Keratinocyte (primary cell): ENCODE measurements at regions not wholly inside any gene's neighbourhood (a gene's known extent, or its start where the extent isn't known, plus 50 kb on each side); places are given as distances from the start of the nearest gene placed in this dataset.
"Not testable (repeated sequence)": the region's sequence is repeated elsewhere in the genome, so short reads cannot be mapped to it uniquely, and the experiment has no call there.

Experiments
- DNase-seq: peaks from one replicate; pipeline ENCODE4 v3.0.0-alpha.2; 2011; ENCODE audit warnings: low read depth, missing footprints, low spot score
- FAIRE-seq: peaks from 2 replicates; lab custom pipeline; 2011; peaks lifted over from hg19 to GRCh38; lab: Jason Lieb, UNC
- H2AFZ ChIP-seq: 2 replicates; pipeline ENCODE4 v1.6.0; 2012; ENCODE audit warnings: low read length, control low read depth, inconsistent platforms; ENCODE audit not compliant: control insufficient read depth
- H3K27ac ChIP-seq: 2 replicates; pipeline ENCODE4 v1.5.1; 2011; ENCODE audit warnings: low read length; ENCODE audit not compliant: control insufficient read depth, insufficient read depth
- H3K27me3 ChIP-seq: 3 replicates; pipeline ENCODE4 v1.6.0; 2011; ENCODE audit warnings: low read length; ENCODE audit not compliant: control insufficient read depth, insufficient read depth; ENCODE audit errors: extremely low read depth
- H3K36me3 ChIP-seq, 2 experiments: 2 replicates in 1 of 2; 3 replicates in 1 of 2; pipeline ENCODE4 v1.5.1; 2011; ENCODE audit warnings: low read length in 2 of 2, mild to moderate bottlenecking in 1 of 2; ENCODE audit not compliant: control insufficient read depth in 2 of 2, insufficient read depth in 2 of 2; ENCODE audit errors: extremely low read depth in 1 of 2
- H3K4me1 ChIP-seq: 3 replicates; pipeline ENCODE4 v1.5.1; 2011; ENCODE audit warnings: low read length; ENCODE audit not compliant: control insufficient read depth, insufficient read depth; ENCODE audit errors: extremely low read depth
- H3K4me2 ChIP-seq: 3 replicates; pipeline ENCODE4 v1.6.0; 2011; ENCODE audit warnings: low read depth, low read length; ENCODE audit not compliant: control insufficient read depth, insufficient read depth; ENCODE audit errors: extremely low read depth
- H3K4me3 ChIP-seq, 3 experiments: fragments of 200-600 bp in 1 of 3; sonication (generic) in 1 of 3; 2 replicates in 2 of 3; 3 replicates in 1 of 3; pipeline ENCODE4 v1.5.1; 2011 to 2016; ENCODE audit warnings: low read length in 3 of 3, mild to moderate bottlenecking in 3 of 3, control low read depth in 2 of 3, inconsistent platforms in 1 of 3, low read depth in 1 of 3, mixed read lengths in 1 of 3, mixed run types in 1 of 3, moderate library complexity in 1 of 3; ENCODE audit not compliant: control insufficient read depth in 2 of 3, insufficient read depth in 2 of 3; ENCODE audit errors: extremely low read depth in 1 of 3
- H3K79me2 ChIP-seq: 2 replicates; pipeline ENCODE4 v1.6.0; 2012; ENCODE audit warnings: low read length; ENCODE audit not compliant: control insufficient read depth, insufficient read depth
- H3K9ac ChIP-seq: 3 replicates; pipeline ENCODE4 v1.6.0; 2011; ENCODE audit warnings: low read length; ENCODE audit not compliant: control insufficient read depth, insufficient read depth; ENCODE audit errors: extremely low read depth
- H3K9me1 ChIP-seq: 3 replicates; pipeline ENCODE4 v1.6.0; 2011; ENCODE audit warnings: low read length; ENCODE audit not compliant: control insufficient read depth, insufficient read depth; ENCODE audit errors: extremely low read depth
- H3K9me3 ChIP-seq: 2 replicates; pipeline ENCODE4 v1.5.1; 2012; ENCODE audit warnings: low read depth, low read length; ENCODE audit not compliant: control insufficient read depth
- H4K20me1 ChIP-seq: 3 replicates; pipeline ENCODE4 v1.6.0; 2011; ENCODE audit warnings: low read length; ENCODE audit not compliant: control insufficient read depth, insufficient read depth; ENCODE audit errors: extremely low read depth
- CTCF ChIP-seq, 3 experiments: IDR thresholded peaks in 1 of 3; conservative IDR thresholded peaks in 1 of 3; optimal IDR thresholded peaks in 1 of 3; 2 replicates in 2 of 3; 3 replicates in 1 of 3; pipeline versions ENCODE3 to v1.5.1; 2011; ENCODE audit warnings: low read length in 3 of 3, mild to moderate bottlenecking in 3 of 3, moderate library complexity in 2 of 3, control low read depth in 1 of 3, inconsistent platforms in 1 of 3; ENCODE audit not compliant: insufficient read depth in 2 of 3; ENCODE audit errors: extremely low read depth in 1 of 3
- EZH2 ChIP-seq: IDR thresholded peaks from one replicate; pipeline ENCODE4 v1.6.1; 2012; ENCODE audit warnings: inconsistent platforms, mild to moderate bottlenecking, low read length, moderate library complexity
- dilution Hi-C: fragments of 300-500 bp; cut with MboI; formaldehyde crosslinking; loops from one replicate; pipeline ENCODE4 v1.7.0; 2020; ENCODE audit warnings: low sequenced_read_pairs; ENCODE audit not compliant: extremely low pct_ligation_motif_present

- TF ChIP-seq EZH2 (no peak), CTCF (optimal IDR thresholded peaks at IDR 0.05 in 1 of 3, IDR thresholded peaks at IDR 0.05 in 1 of 3, conservative IDR thresholded peaks at IDR 0.05 in 1 of 3; ENCODE audit: extremely low read depth in 1 of 3, insufficient read depth in 2 of 3, low read length in 3 of 3) (no peak)
Measured at GRCh38 chr2:185284696-185285095, 453.9 kb upstream of the FSIP2 start.

GRCh38 chr2:185290012-185290411 is 448.6 kb upstream of the FSIP2 start:
- dilution Hi-C loops, H3K79me2 ChIP-seq, H3K36me3 ChIP-seq, H3K9ac ChIP-seq, DNase-seq, H2AFZ ChIP-seq, H3K27me3 ChIP-seq, H3K4me1 ChIP-seq, H3K9me1 ChIP-seq, H3K4me2 ChIP-seq, H3K4me3 ChIP-seq, H3K27ac ChIP-seq, FAIRE-seq, H4K20me1 ChIP-seq, H3K9me3 ChIP-seq: not testable (repeated sequence)

More at GRCh38 chr2:185284696-185285095, 453.9 kb upstream of the FSIP2 start:
- dilution Hi-C loops: no loop called here
- Histone ChIP-seq H3K9ac (no peak overlapping the region), H4K20me1 (no peaks in the 10 kb centered on the region), H3K4me2 (no peak overlapping the region), H3K36me3 (no peaks in the 10 kb centered on the region), H3K4me3 (no peak overlapping the region), H3K79me2 (no peaks in the 10 kb centered on the region), H3K4me1 (no peaks in the 10 kb centered on the region), H3K27ac (no peak overlapping the region), H3K9me1 (no peaks in the 10 kb centered on the region), H2AFZ (no peak overlapping the region), H3K27me3 (no peaks in the 10 kb centered on the region), H3K9me3 (no peaks in the 10 kb centered on the region)
- DNase-seq (no peak), FAIRE-seq (no peak)

- FAIRE-seq: no peak
- no peak overlapping the region for H3K4me2 ChIP-seq
Measured at GRCh38 chr2:185291035-185291647, 447.5 kb upstream of the FSIP2 start.

More at GRCh38 chr2:185291035-185291647, 447.5 kb upstream of the FSIP2 start:
- Histone ChIP-seq H2AFZ (no peak overlapping the region), H3K4me3 (no peak overlapping the region), H3K9me3 (no peaks in the 10 kb centered on the region), H3K9ac (no peak overlapping the region), H3K79me2 (no peaks in the 10 kb centered on the region), H3K27me3 (no peaks in the 10 kb centered on the region), H3K36me3 (no peaks in the 10 kb centered on the region), H3K9me1 (no peaks in the 10 kb centered on the region), H3K27ac (no peak overlapping the region), H4K20me1 (no peaks in the 10 kb centered on the region), H3K4me1 (no peaks in the 10 kb centered on the region)
- no peak for TF ChIP-seq EZH2
- TF ChIP-seq CTCF (optimal IDR thresholded peaks at IDR 0.05 in 1 of 3, IDR thresholded peaks at IDR 0.05 in 1 of 3, conservative IDR thresholded peaks at IDR 0.05 in 1 of 3; ENCODE audit: extremely low read depth in 1 of 3, insufficient read depth in 2 of 3, low read length in 3 of 3): peak; percentile 64 to 86 (median 72)
- dilution Hi-C loops: no loop called here
- no peak for DNase-seq
